ENCODE measurements at regions not wholly inside any gene's neighbourhood (a gene's known extent, or its start where the extent isn't known, plus 50 kb on each side); places are given as distances from the start of the nearest gene placed in this dataset.

DNA sequence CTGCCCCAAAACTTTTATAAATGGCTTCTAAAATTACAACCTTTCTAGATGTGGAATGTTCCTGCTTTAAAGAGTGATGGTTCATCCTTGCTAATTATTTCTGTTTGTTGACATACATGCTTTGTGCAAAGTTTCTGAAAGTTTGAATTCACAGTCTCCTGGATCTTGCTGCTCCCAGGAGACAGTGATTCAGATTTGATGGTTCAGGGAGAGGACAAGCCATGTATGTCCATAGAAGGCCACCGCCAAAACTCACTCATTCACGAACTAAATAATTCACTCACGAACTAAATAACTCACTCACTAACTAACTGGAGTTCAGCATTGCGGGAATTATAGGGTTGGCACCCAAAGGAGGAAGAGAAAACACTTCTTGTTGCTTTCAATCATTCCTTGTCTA is 416.5 kb upstream of the ZEB2 start:
- intact Hi-C loops (cut with DNase I), result no loop called here
- DNase-seq, result no peak
- no peak overlapping the region for H3K4me3 ChIP-seq
- peaks cover 4 to 18% of the 10 kb centered on the region in 2 donors for H3K4me1 ChIP-seq (replicated peaks in 1 of 2)
- no peak for TF ChIP-seq POLR2A (IDR thresholded peaks at IDR 0.05)
- TF ChIP-seq, protein P1, sequence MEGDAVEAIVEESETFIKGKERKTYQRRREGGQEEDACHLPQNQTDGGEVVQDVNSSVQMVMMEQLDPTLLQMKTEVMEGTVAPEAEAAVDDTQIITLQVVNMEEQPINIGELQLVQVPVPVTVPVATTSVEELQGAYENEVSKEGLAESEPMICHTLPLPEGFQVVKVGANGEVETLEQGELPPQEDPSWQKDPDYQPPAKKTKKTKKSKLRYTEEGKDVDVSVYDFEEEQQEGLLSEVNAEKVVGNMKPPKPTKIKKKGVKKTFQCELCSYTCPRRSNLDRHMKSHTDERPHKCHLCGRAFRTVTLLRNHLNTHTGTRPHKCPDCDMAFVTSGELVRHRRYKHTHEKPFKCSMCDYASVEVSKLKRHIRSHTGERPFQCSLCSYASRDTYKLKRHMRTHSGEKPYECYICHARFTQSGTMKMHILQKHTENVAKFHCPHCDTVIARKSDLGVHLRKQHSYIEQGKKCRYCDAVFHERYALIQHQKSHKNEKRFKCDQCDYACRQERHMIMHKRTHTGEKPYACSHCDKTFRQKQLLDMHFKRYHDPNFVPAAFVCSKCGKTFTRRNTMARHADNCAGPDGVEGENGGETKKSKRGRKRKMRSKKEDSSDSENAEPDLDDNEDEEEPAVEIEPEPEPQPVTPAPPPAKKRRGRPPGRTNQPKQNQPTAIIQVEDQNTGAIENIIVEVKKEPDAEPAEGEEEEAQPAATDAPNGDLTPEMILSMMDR (IDR thresholded peaks at IDR 0.05), result no peak
- H3K9me3 ChIP-seq (replicated peaks in 1 of 3), result no peaks in the 10 kb centered on the region
- H3K27ac ChIP-seq, result no peak overlapping the region
- H3K36me3 ChIP-seq (replicated peaks in 1 of 2), result no peaks in the 10 kb centered on the region
- no peaks in the 10 kb centered on the region for H3K27me3 ChIP-seq
- 87 to 91% (median 89%) methylated on average over 4 of the region's 4 CpGs for WGBS, 4 donors

DNA sequence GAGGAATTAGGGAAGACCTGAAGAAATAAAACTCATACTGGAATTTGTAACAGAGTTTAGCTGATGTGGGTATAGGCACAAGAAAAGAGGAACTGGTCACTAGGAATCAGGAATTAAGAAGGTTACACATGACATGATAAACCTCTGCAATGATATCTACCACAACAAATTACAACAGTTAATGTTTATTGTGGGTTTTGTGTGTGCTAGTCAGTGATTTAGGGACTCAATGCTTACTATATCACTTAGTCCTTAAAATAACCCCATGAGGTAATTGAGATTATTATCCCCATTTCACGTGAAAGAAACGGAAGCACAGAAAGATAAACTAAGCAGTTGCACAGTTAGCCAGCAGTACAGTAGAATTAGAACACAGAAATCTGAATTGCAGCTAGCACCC is 415.8 kb upstream of the ZEB2 start:
- no peak overlapping the region for H3K4me3 ChIP-seq

DNA sequence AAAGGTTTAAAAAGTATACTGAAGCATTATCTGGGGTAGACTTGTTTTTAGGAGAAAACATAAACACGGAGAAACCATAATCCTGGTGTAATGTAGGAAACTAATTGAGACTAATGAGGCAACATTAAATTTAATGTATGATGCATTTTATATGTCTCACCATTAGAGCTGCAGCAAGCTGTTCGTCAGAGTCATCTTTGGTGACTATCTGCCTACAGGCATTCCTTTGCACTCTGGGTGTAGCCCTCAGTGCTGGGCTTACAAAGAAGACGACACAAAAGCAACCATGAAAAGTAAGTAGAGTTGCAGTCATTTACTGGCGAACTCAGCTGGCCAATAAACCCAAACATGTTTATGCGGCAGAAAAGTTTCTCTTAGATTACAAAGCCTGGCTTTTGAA is 415.3 kb upstream of the ZEB2 start:
- WGBS, 4 donors, result 90 to 96% (median 93%) methylated on average over 5 of the region's 5 CpGs
- Histone ChIP-seq H3K4me1 (replicated peaks in 1 of 2) (peaks cover 4 to 18% of the 10 kb centered on the region in 2 donors), H3K36me3 (replicated peaks in 1 of 2) (no peaks in the 10 kb centered on the region), H3K9me3 (replicated peaks in 1 of 3) (no peaks in the 10 kb centered on the region), H3K4me3 (no peak overlapping the region), H3K27ac (no peak overlapping the region), H3K27me3 (no peaks in the 10 kb centered on the region)
- intact Hi-C loops (cut with DNase I), result no loop called here
- TF ChIP-seq, protein P1 (IDR thresholded peaks at IDR 0.05), result no peak
- no peak for TF ChIP-seq POLR2A (IDR thresholded peaks at IDR 0.05)
- no peak for DNase-seq

More for the DNA sequence above, 415.8 kb upstream of the ZEB2 start:
- Histone ChIP-seq H3K9me3 (replicated peaks in 1 of 3) (no peaks in the 10 kb centered on the region), H3K4me1 (replicated peaks in 1 of 2) (peaks cover 4 to 18% of the 10 kb centered on the region in 2 donors), H3K27ac (no peak overlapping the region), H3K27me3 (no peaks in the 10 kb centered on the region), H3K36me3 (replicated peaks in 1 of 2) (no peaks in the 10 kb centered on the region)
- intact Hi-C loops (cut with DNase I), result no loop called here
- TF ChIP-seq, protein P1 (IDR thresholded peaks at IDR 0.05), result no peak
- no peak for TF ChIP-seq POLR2A (IDR thresholded peaks at IDR 0.05)
- DNase-seq, result no peak
- 69 to 78% (median 76%) methylated on average over 2 of the region's 2 CpGs for WGBS, 4 donors

DNA sequence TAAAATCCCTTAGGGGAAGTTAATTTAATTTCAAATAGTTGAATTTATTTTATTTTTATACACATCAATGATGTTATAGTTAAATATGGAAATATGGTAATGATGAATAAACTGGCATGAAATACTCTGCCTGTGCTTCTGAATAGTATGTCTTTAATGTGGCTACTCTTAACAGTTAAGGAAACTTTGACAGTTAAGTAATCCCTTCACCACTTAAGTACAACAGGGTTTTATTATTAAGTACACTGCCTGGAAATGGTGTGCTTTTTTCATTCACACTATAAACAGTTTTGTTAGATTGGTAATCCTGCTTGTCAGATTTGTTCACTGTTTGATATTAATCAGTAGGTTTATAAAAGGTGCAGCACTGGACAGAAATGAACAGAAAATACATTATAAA is 412.0 kb upstream of the ZEB2 start:
- TF ChIP-seq POLR2A (IDR thresholded peaks at IDR 0.05), result no peak
- TF ChIP-seq, protein P1 (IDR thresholded peaks at IDR 0.05), result no peak
- Histone ChIP-seq H3K4me1 (replicated peaks in 1 of 2) (no peaks in the 10 kb centered on the region), H3K4me3 (no peak overlapping the region), H3K27me3 (no peaks in the 10 kb centered on the region), H3K27ac (no peak overlapping the region), H3K9me3 (replicated peaks in 1 of 3) (no peaks in the 10 kb centered on the region), H3K36me3 (replicated peaks in 1 of 2) (no peaks in the 10 kb centered on the region)
- no peak for DNase-seq
- intact Hi-C loops (cut with DNase I), result no loop called here
